GM12878 (cell line): ENCODE measurements at regions not wholly inside any gene's neighbourhood (a gene's known extent, or its start where the extent isn't known, plus 50 kb on each side); places are given as distances from the start of the nearest gene placed in this dataset.

Experiments
- ATAC-seq: fragments of 200-7000 bp; cut with Tn5 transposase; 3 replicates; pipeline ENCODE4 v1.9.1; 2020; ENCODE audit warnings: mild to moderate bottlenecking, moderate library complexity
- BruUV-seq: library from RNA; stranded (reverse); fragments of 400-500 nt; replicated peaks from 2 replicates; lab custom pipeline; 2021; lab: Mats Ljungman, UMichigan
- CTCF ChIA-PET: fragments of 300-600 bp; sonication (Branson Sonifier 250); formaldehyde crosslinking; extraction: SDS; loops from one replicate; lab custom pipeline; 2021; ENCODE audit warnings: inconsistent platforms; lab: Yijun Ruan, JAX
- POLR2A ChIA-PET: fragments of 350-600 bp; formaldehyde crosslinking; extraction: SDS; loops from one replicate; lab custom pipeline; 2021; ENCODE audit warnings: inconsistent platforms; lab: Charles Lee
- RAD21 ChIA-PET: fragments of 300-600 bp; sonication (Branson Sonifier 250); formaldehyde crosslinking; loops from one replicate; lab custom pipeline; 2023; ENCODE audit warnings: antibody characterized with exemption; ENCODE audit not compliant: unreplicated experiment; lab: Charles Lee
- SMC1A ChIA-PET: fragments of 300-600 bp; sonication (Branson Sonifier 250); formaldehyde crosslinking; loops from one replicate; lab custom pipeline; 2023; ENCODE audit not compliant: unreplicated experiment, uncharacterized antibody; lab: Charles Lee
- DNase-seq: peaks from one replicate; pipeline ENCODE4 v3.0.0-alpha.2; 2011; ENCODE audit warnings: low read depth, low spot score
- FAIRE-seq: peaks from 3 replicates; lab custom pipeline; 2011; peaks lifted over from hg19 to GRCh38; lab: Jason Lieb, UNC
- H2AFZ ChIP-seq: 2 replicates; pipeline ENCODE4 v1.6.0; 2011; ENCODE audit warnings: low read depth, low read length, control low read depth; ENCODE audit not compliant: control insufficient read depth
- H3K27ac ChIP-seq: 2 replicates; pipeline ENCODE4 v1.5.1; 2011; ENCODE audit warnings: control low read depth; ENCODE audit not compliant: control insufficient read depth, insufficient read depth
- H3K27me3 ChIP-seq, 2 experiments: replicated peaks in 1 of 2; 2 replicates each; pipeline versions ENCODE4 v1.6.0 to v1.6.1; 2011; ENCODE audit warnings: low read length in 1 of 2; ENCODE audit not compliant: control insufficient read depth in 2 of 2, insufficient read depth in 2 of 2
- H3K36me3 ChIP-seq, 2 experiments: 2 replicates each; pipeline ENCODE4 v1.5.1; 2011; ENCODE audit warnings: low read length in 1 of 2; ENCODE audit not compliant: control insufficient read depth in 2 of 2, insufficient read depth in 2 of 2
- H3K4me1 ChIP-seq: 2 replicates; pipeline ENCODE4 v1.6.1; 2011; ENCODE audit warnings: mild to moderate bottlenecking, low read length, moderate library complexity, mixed read lengths; ENCODE audit not compliant: control insufficient read depth, insufficient read depth
- H3K4me2 ChIP-seq: 2 replicates; pipeline ENCODE4 v1.6.0; 2011; ENCODE audit warnings: control low read depth; ENCODE audit not compliant: control insufficient read depth, insufficient read depth
- H3K4me3 ChIP-seq: fragments of 200-600 bp; sonication (generic); 2 replicates; pipeline ENCODE4 v1.5.1; 2016
- H3K79me2 ChIP-seq: 2 replicates; pipeline ENCODE4 v1.6.0; 2011; ENCODE audit warnings: low read length; ENCODE audit not compliant: control insufficient read depth, insufficient read depth
- H3K9ac ChIP-seq: 2 replicates; pipeline ENCODE4 v1.8.0; 2011; ENCODE audit warnings: low read length, control low read depth, mixed read lengths; ENCODE audit not compliant: control insufficient read depth, insufficient read depth
- H3K9me3 ChIP-seq: replicated peaks from 3 replicates; pipeline ENCODE4 v1.5.1; 2011; ENCODE audit warnings: mild to moderate bottlenecking, low read length; ENCODE audit not compliant: control insufficient read depth, insufficient read depth
- H4K20me1 ChIP-seq: 2 replicates; pipeline ENCODE4 v1.6.0; 2011; ENCODE audit not compliant: control insufficient read depth, insufficient read depth
- BRCA1 ChIP-seq: IDR thresholded peaks from 2 replicates; pipeline ENCODE4 v1.6.1; 2011; ENCODE audit warnings: low read depth, low read length, improper control_type of control experiment
- HDAC6 ChIP-seq: fragments of 200-600 bp; sonication (generic); IDR thresholded peaks from one replicate; pipeline ENCODE4 v1.8.0; 2017; ENCODE audit warnings: antibody characterized with exemption; ENCODE audit not compliant: unreplicated experiment
- JUNB ChIP-seq: IDR thresholded peaks from 2 replicates; pipeline ENCODE4 v1.6.1; 2016; ENCODE audit warnings: antibody characterized with exemption, mild to moderate bottlenecking
- KLF5 ChIP-seq: fragments of 450-650 bp; IDR thresholded peaks from 2 replicates; pipeline ENCODE4 v1.6.1; 2014; ENCODE audit warnings: mild to moderate bottlenecking; ENCODE audit not compliant: partially characterized antibody
- NFXL1 ChIP-seq: fragments of 450-650 bp; IDR thresholded peaks from 2 replicates; pipeline ENCODE4 v1.6.1; 2017; ENCODE audit warnings: antibody characterized with exemption, mild to moderate bottlenecking, borderline replicate concordance
- PML ChIP-seq: IDR thresholded peaks from 2 replicates; pipeline ENCODE4 v1.6.1; 2012; ENCODE audit warnings: low read length, inconsistent platforms
- RELA ChIP-seq: fragments of 450-650 bp; IDR thresholded peaks from 2 replicates; pipeline ENCODE4 v1.8.0; 2014; ENCODE audit warnings: borderline replicate concordance; ENCODE audit not compliant: partially characterized antibody
- TCF3 ChIP-seq: IDR thresholded peaks from 2 replicates; pipeline ENCODE4 v1.6.1; 2012; ENCODE audit warnings: low read depth, mild to moderate bottlenecking, low read length, borderline replicate concordance; ENCODE audit not compliant: insufficient read depth
- YY1 ChIP-seq: IDR thresholded peaks from 2 replicates; pipeline ENCODE4 v1.6.1; 2011; ENCODE audit warnings: low read depth, mild to moderate bottlenecking, low read length
- ZNF207 ChIP-seq: fragments of 450-650 bp; IDR thresholded peaks from 2 replicates; pipeline ENCODE4 v1.6.1; 2014; ENCODE audit warnings: antibody characterized with exemption, mild to moderate bottlenecking, borderline replicate concordance
- WGBS: methylation state at CpG from one replicate; pipeline ENCODE4 v1.1.6; 2016; ENCODE audit warnings: low lambda C conversion rate; ENCODE audit not compliant: insufficient replicate concordance, insufficient coverage; ENCODE audit errors: missing lambda C conversion rate; 5-methylcytosine and 5-hydroxymethylcytosine counted together
- in situ Hi-C: fragments of 300-500 bp; cut with MboI; formaldehyde crosslinking; loops from 9 replicates; pipeline ENCODE4 v1.14.3; 2018; ENCODE audit warnings: mixed read lengths
- intact Hi-C: fragments of 100-400 bp; cut with micrococcal nuclease; formaldehyde crosslinking; loops from one replicate; pipeline ENCODE4 v1.14.2; 2022; ENCODE audit not compliant: unreplicated experiment
- TF ChIP-seq, protein P1 (sequence below): IDR thresholded peaks from 2 replicates; pipeline ENCODE4 v1.6.1; 2012; ENCODE audit warnings: low read depth, low read length, improper control_type of control experiment

DNA sequence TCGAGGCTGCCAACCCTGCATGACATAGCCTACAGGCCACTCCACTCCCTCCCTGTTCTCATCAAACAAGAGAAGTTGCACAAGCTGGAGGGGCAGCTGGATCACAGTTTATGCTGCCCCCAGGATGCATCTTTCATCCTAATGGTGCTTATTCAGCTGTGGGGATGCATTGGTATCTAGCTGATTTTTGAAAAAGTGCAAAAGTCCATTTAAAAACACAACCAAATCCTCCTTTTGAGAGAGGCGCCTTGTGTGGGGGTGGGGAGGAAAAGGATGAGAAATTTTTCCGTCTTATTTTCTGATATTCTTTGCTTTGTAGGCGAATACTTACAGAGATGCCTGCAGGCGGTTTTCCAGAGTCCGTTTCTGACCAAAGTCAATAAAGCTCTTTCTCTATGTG is 276.4 kb upstream of the BOD1L1 start:
- Histone ChIP-seq H3K4me3 (no peak overlapping the region), H2AFZ (no peak overlapping the region), H3K4me1 (no peaks in the 10 kb centered on the region), H3K27me3 (no peaks in the 10 kb centered on the region), H3K9me3 (no peaks in the 10 kb centered on the region), H3K79me2 (no peaks in the 10 kb centered on the region), H3K27ac (no peak overlapping the region), H3K9ac (no peak overlapping the region), H4K20me1 (no peaks in the 10 kb centered on the region), H3K4me2 (no peak overlapping the region), H3K36me3 (no peaks in the 10 kb centered on the region)
- BruUV-seq, result no TSS peak
- CTCF ChIA-PET, result interaction anchor here (1.2 kb wide), 1 partner anchor 37 kb away, joined by 3 read pairs; no protein-coding TSS in a partner anchor
- no peak for TF ChIP-seq BRCA1
- no peak for TF ChIP-seq ZNF207
- no peak for TF ChIP-seq HDAC6
- no peak for TF ChIP-seq PML
- TF ChIP-seq, protein P1, sequence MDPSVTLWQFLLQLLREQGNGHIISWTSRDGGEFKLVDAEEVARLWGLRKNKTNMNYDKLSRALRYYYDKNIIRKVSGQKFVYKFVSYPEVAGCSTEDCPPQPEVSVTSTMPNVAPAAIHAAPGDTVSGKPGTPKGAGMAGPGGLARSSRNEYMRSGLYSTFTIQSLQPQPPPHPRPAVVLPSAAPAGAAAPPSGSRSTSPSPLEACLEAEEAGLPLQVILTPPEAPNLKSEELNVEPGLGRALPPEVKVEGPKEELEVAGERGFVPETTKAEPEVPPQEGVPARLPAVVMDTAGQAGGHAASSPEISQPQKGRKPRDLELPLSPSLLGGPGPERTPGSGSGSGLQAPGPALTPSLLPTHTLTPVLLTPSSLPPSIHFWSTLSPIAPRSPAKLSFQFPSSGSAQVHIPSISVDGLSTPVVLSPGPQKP, result no peak
- TF ChIP-seq YY1, result no peak
- TF ChIP-seq TCF3, result no peak
- TF ChIP-seq RELA, result no peak
- no peak for TF ChIP-seq KLF5
- no peak for TF ChIP-seq JUNB
- TF ChIP-seq NFXL1, result no peak
- ATAC-seq (no peak), DNase-seq (no peak), FAIRE-seq (no peak)
- WGBS, result 18% methylated on average over 6 of the region's 6 CpGs
- in situ Hi-C loops, result no loop called here
- intact Hi-C loops, result no loop called here
- SMC1A ChIA-PET, result no interaction called here
- RAD21 ChIA-PET, result no interaction called here
- POLR2A ChIA-PET, result interaction anchor here (0.6 kb wide), 1 partner anchor 26 kb away, joined by 7 read pairs; no protein-coding TSS in a partner anchor
